ENCODE measurements at regions not wholly inside any gene's neighbourhood (a gene's known extent, or its start where the extent isn't known, plus 50 kb on each side); places are given as distances from the start of the nearest gene placed in this dataset.

DNA sequence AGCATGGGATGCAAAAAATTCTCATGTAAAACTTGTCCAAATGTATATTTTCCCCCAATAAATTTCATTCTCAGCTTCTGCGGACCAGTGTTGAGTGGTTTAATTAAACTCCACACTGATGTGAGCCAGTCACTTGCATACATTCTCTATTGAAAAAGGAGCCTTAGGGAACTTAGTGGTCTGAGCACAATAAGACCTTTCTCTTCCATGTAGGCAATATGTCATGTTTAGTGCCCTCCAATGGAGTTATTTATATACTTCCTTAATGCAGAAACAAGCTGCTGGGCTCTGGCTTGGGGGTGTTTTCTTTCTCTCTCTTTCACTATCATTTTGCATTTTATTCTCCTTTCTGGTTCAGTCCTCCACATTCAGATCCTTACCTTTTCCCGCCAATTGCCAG, 196.9 kb downstream of the ANAPC10 start:
- WGBS (ENCODE audit: insufficient coverage): no CpG with 5 or more reads among the region's 2 CpGs
- no peak overlapping the region for H3K27ac ChIP-seq (ENCODE audit: low read length)
- no peaks in the 10 kb centered on the region for H3K9me3 ChIP-seq (replicated peaks; ENCODE audit: control insufficient read depth, low read depth, low read length)
- H3K4me3 ChIP-seq (ENCODE audit: low read length): no peak overlapping the region
- no peaks in the 10 kb centered on the region for H3K4me1 ChIP-seq (ENCODE audit: control insufficient read depth, insufficient read depth, low read length)
- no peaks in the 10 kb centered on the region for H3K27me3 ChIP-seq (ENCODE audit: control insufficient read depth, insufficient read depth, low read length)
- H3K36me3 ChIP-seq (ENCODE audit: control insufficient read depth, insufficient read depth, low read length): no peaks in the 10 kb centered on the region
- no peak for DNase-seq

DNA sequence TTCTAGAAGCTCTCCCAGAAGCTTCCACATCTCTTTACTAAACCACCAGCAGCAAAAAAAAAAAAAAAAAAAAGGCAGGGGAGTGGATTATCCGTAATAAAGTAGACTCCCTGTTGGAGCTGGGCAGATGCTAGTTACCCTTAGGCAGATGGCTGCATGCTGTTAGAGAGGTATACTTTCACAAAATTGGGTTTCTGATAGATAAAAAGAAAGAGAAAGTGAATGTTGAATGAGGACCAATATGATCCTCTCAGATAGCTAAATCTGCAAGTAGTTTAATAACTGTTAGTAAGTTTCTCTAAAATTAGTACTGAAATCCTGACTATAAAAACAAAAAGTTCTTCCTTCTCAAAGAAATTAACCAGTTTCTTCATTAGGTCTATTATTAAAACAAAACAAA, 195.4 kb downstream of the ANAPC10 start:
- no CpG with 5 or more reads among the region's 1 CpG for WGBS (ENCODE audit: insufficient coverage)
- H3K4me1 ChIP-seq (ENCODE audit: control insufficient read depth, insufficient read depth, low read length): no peaks in the 10 kb centered on the region
- H3K27me3 ChIP-seq (ENCODE audit: control insufficient read depth, insufficient read depth, low read length): no peaks in the 10 kb centered on the region
- no peak overlapping the region for H3K4me3 ChIP-seq (ENCODE audit: low read length)
- H3K27ac ChIP-seq (ENCODE audit: low read length): no peak overlapping the region
- DNase-seq: no peak
- H3K9me3 ChIP-seq (replicated peaks; ENCODE audit: control insufficient read depth, low read depth, low read length): no peaks in the 10 kb centered on the region
- no peaks in the 10 kb centered on the region for H3K36me3 ChIP-seq (ENCODE audit: control insufficient read depth, insufficient read depth, low read length)

DNA sequence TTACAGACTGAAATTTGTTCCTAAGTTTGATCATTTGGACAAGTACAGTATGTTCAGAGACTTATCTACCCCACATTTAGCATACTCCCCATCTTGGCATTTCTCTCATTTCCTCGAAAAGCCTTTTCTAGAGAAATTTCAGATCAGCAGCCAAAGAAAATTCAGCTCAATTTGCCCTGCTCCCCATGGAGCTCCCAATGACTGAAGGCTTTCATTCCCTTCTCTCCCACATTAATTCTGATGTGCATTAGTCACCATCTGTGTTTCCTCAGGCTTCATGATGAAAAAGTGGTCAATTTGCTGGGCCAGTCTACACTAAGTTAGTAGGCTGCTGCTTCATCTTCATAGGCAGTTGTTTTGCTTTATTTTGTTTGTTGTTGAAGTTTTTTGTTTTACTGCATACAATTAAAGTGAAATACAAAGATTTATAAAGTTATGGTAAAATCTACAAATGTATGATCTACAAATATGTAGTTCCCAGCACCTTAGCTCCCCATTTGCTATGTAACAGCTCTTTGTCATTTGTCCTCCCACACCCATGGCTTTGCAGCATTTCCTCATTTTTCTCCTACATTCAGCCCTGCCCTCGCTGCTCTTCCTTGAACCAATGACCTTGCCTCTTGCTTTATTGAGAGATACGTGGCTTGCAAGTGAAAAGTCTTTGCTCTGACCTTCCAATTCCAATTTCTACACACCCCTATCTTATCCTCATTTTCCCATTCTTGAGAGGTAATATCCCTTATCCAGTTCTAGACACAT, 193.9 kb downstream of the ANAPC10 start:
- DNase-seq: no peak
- Histone ChIP-seq H3K36me3 (ENCODE audit: control insufficient read depth, insufficient read depth, low read length) (no peaks in the 10 kb centered on the region), H3K4me3 (ENCODE audit: low read length) (no peak overlapping the region), H3K27me3 (ENCODE audit: control insufficient read depth, insufficient read depth, low read length) (no peaks in the 10 kb centered on the region), H3K4me1 (ENCODE audit: control insufficient read depth, insufficient read depth, low read length) (no peaks in the 10 kb centered on the region), H3K27ac (ENCODE audit: low read length) (no peak overlapping the region), H3K9me3 (replicated peaks; ENCODE audit: control insufficient read depth, low read depth, low read length) (no peaks in the 10 kb centered on the region)
- 67% methylated on average over 2 of the region's 3 CpGs for WGBS (ENCODE audit: insufficient coverage)

DNA sequence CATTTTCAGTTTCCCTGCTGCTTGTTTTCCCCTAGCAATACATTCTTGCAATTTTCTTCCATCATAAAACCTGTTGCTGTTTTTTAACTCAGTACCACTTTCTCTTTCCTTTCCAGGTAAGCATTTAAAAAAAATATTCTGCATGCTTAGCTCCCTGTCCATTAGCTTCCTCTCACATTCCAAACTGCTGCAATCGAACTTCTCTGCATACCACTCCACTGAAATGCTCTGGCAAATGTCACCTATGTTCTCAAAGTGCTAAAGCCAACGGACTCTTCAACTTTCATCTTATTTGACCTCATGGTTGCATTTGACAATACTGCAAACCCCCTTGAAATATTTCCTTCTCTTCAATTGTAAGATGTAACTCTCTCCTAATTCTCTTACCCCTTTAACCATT, 192.7 kb downstream of the ANAPC10 start:
- Histone ChIP-seq H3K4me1 (ENCODE audit: control insufficient read depth, insufficient read depth, low read length) (no peaks in the 10 kb centered on the region), H3K27me3 (ENCODE audit: control insufficient read depth, insufficient read depth, low read length) (no peaks in the 10 kb centered on the region), H3K4me3 (ENCODE audit: low read length) (no peak overlapping the region), H3K36me3 (ENCODE audit: control insufficient read depth, insufficient read depth, low read length) (no peaks in the 10 kb centered on the region), H3K27ac (ENCODE audit: low read length) (no peak overlapping the region), H3K9me3 (replicated peaks; ENCODE audit: control insufficient read depth, low read depth, low read length) (no peaks in the 10 kb centered on the region)
- DNase-seq: no peak
- 40% methylated on average over 2 of the region's 2 CpGs for WGBS (ENCODE audit: insufficient coverage)

GRCh38 chr4:144906181-144906925, 191.6 kb downstream of the ANAPC10 start:
- DNase-seq: no peak
- no peak overlapping the region for H3K4me3 ChIP-seq (ENCODE audit: low read length)
- 76% methylated on average over 3 of the region's 6 CpGs for WGBS (ENCODE audit: insufficient coverage)
- no peaks in the 10 kb centered on the region for H3K36me3 ChIP-seq (ENCODE audit: control insufficient read depth, insufficient read depth, low read length)
- no peaks in the 10 kb centered on the region for H3K27me3 ChIP-seq (ENCODE audit: control insufficient read depth, insufficient read depth, low read length)
- H3K4me1 ChIP-seq (ENCODE audit: control insufficient read depth, insufficient read depth, low read length): no peaks in the 10 kb centered on the region
- no peak overlapping the region for H3K27ac ChIP-seq (ENCODE audit: low read length)
- no peaks in the 10 kb centered on the region for H3K9me3 ChIP-seq (replicated peaks; ENCODE audit: control insufficient read depth, low read depth, low read length)

DNA sequence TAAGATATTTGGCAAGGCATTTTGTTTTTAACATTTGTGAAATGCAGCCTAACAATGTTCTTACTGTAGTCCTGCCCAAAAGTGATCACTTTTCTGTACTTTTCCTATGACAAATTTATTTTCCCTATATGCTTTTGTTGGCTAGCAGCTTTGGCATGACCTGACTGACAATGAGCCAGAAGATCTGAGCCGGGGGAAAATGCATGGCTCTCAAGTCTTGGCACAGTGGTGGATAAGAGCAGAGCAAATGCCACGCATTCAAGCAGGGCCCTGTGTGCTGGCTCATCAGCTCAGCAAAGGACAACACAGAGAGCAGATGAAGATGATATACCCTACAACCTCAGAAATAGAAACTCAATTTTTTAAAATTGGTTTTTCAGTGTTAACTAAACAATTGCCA, 187.3 kb downstream of the ANAPC10 start:
- DNase-seq: peak; percentile 76
- Histone ChIP-seq H3K27ac (ENCODE audit: low read length) (no peak overlapping the region), H3K9me3 (replicated peaks; ENCODE audit: control insufficient read depth, low read depth, low read length) (no peaks in the 10 kb centered on the region), H3K27me3 (ENCODE audit: control insufficient read depth, insufficient read depth, low read length) (no peaks in the 10 kb centered on the region), H3K36me3 (ENCODE audit: control insufficient read depth, insufficient read depth, low read length) (no peaks in the 10 kb centered on the region), H3K4me3 (ENCODE audit: low read length) (no peak overlapping the region), H3K4me1 (ENCODE audit: control insufficient read depth, insufficient read depth, low read length) (no peaks in the 10 kb centered on the region)
- no CpG with 5 or more reads among the region's 2 CpGs for WGBS (ENCODE audit: insufficient coverage)

Data from muscle of leg (tissue), 3 donors.